IMR-90 (cell line): ENCODE measurements at regions not wholly inside any gene's neighbourhood (a gene's known extent, or its start where the extent isn't known, plus 50 kb on each side); places are given as distances from the start of the nearest gene placed in this dataset.

Experiments used
- BHLHE40 ChIP-seq: fragments of 150-350 bp; IDR thresholded peaks from 2 replicates; pipeline ENCODE4 v1.6.1; 2016; ENCODE audit warnings: mild to moderate bottlenecking, low read depth, low read length
- CEBPB ChIP-seq: IDR thresholded peaks from 2 replicates; pipeline ENCODE4 v1.6.1; 2012; ENCODE audit warnings: low read depth, low read length, improper control_type of control experiment
- CHD1 ChIP-seq: IDR thresholded peaks from 2 replicates; pipeline ENCODE4 v1.6.1; 2012; ENCODE audit warnings: low read depth, low read length, improper control_type of control experiment
- CTCF ChIP-seq: conservative IDR thresholded peaks from 2 replicates; pipeline ENCODE4 v1.5.1; 2012; ENCODE audit warnings: mild to moderate bottlenecking, low read depth, low read length, improper control_type of control experiment
- MAFK ChIP-seq: IDR thresholded peaks from 2 replicates; pipeline ENCODE4 v1.6.1; 2012; ENCODE audit warnings: low read depth, low read length, improper control_type of control experiment
- MAZ ChIP-seq: IDR thresholded peaks from 2 replicates; pipeline ENCODE4 v1.6.1; 2012; ENCODE audit warnings: low read depth, mild to moderate bottlenecking, low read length, improper control_type of control experiment, moderate library complexity, borderline replicate concordance
- MXI1 ChIP-seq: IDR thresholded peaks from 2 replicates; pipeline ENCODE4 v1.6.1; 2012; ENCODE audit warnings: low read depth, mild to moderate bottlenecking, low read length, moderate library complexity, borderline replicate concordance
- NFE2L2 ChIP-seq: fragments of 150-350 bp; IDR thresholded peaks from 2 replicates; pipeline ENCODE4 v1.6.1; 2016; ENCODE audit warnings: low read depth, mild to moderate bottlenecking, low read length
- POLR2A ChIP-seq: IDR thresholded peaks from 2 replicates; pipeline ENCODE4 v1.6.1; 2012; ENCODE audit warnings: mild to moderate bottlenecking, low read depth, low read length
- RAD21 ChIP-seq: IDR thresholded peaks from 2 replicates; pipeline ENCODE4 v1.6.1; 2012; ENCODE audit warnings: low read length, improper control_type of control experiment
- RCOR1 ChIP-seq: IDR thresholded peaks from 2 replicates; pipeline ENCODE4 v1.6.1; 2012; ENCODE audit warnings: mild to moderate bottlenecking, low read length, improper control_type of control experiment; ENCODE audit not compliant: insufficient replicate concordance
- SMC3 ChIP-seq: fragments of 150-350 bp; IDR thresholded peaks from 2 replicates; pipeline ENCODE4 v1.6.1; 2016; ENCODE audit warnings: low read depth, mild to moderate bottlenecking, antibody characterized with exemption, low read length, moderate library complexity
- TF ChIP-seq, protein P1 (sequence below): fragments of 150-350 bp; IDR thresholded peaks from 2 replicates; pipeline ENCODE4 v1.6.1; 2016; ENCODE audit warnings: low read depth, mild to moderate bottlenecking, low read length, moderate library complexity, borderline replicate concordance

DNA sequence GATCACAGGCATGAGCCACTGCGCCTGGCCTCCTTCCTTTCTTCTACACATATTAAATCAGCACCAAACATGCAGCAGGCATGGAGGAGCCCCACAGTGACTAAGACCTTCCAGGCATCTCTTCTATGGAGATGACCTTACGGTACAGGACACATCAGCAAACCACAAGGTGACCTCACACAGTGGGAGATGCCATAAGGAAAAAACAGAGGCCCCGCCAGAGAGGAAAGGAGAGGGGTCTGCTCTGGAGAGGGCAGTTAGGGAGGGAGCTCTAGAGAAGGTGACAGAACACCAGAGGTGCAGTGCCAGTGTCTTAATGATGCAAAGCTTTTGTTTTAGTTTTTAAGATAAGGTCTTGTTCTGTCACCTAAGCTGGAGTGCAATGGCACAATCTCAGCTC is 81.1 kb upstream of the ESRRB start:
- TF ChIP-seq CTCF (no peak), RCOR1 (no peak), RAD21 (no peak), CEBPB (no peak), SMC3 (no peak), MXI1 (no peak), POLR2A (no peak), BHLHE40 (no peak), CHD1 (no peak), MAZ (no peak), NFE2L2 (no peak), MAFK (no peak)
- TF ChIP-seq, protein P1, sequence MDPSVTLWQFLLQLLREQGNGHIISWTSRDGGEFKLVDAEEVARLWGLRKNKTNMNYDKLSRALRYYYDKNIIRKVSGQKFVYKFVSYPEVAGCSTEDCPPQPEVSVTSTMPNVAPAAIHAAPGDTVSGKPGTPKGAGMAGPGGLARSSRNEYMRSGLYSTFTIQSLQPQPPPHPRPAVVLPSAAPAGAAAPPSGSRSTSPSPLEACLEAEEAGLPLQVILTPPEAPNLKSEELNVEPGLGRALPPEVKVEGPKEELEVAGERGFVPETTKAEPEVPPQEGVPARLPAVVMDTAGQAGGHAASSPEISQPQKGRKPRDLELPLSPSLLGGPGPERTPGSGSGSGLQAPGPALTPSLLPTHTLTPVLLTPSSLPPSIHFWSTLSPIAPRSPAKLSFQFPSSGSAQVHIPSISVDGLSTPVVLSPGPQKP, result no peak
